HG03469 (cell line): ENCODE measurements at regions not wholly inside any gene's neighbourhood (a gene's known extent, or its start where the extent isn't known, plus 50 kb on each side); places are given as distances from the start of the nearest gene placed in this dataset.

Experiments
- ATAC-seq: cut with Tn5 transposase; IDR thresholded peaks from one replicate; pipeline ENCODE4 v1.9.1; 2021; ENCODE audit warnings: mild to moderate bottlenecking, moderate library complexity, moderate number of reproducible peaks; ENCODE audit not compliant: unreplicated experiment

GRCh38 chr14:98605043-98605442 lies 667.0 kb downstream of the BCL11B start:
- ATAC-seq = no peak

- no peak for ATAC-seq
These were observed 665.9 kb downstream of the BCL11B start for GRCh38 chr14:98606041-98606640.

GRCh38 chr14:98606816-98607215 lies 665.2 kb downstream of the BCL11B start:
- no peak for ATAC-seq

- ATAC-seq = no peak
These were observed 664.6 kb downstream of the BCL11B start for GRCh38 chr14:98607341-98607910.

GRCh38 chr14:98608071-98609060 lies 663.6 kb downstream of the BCL11B start:
- no peak for ATAC-seq

- no peak for ATAC-seq
These were observed 659.4 kb downstream of the BCL11B start for GRCh38 chr14:98612434-98613200.

GRCh38 chr14:98614741-98615140 lies 657.3 kb downstream of the BCL11B start:
- no peak for ATAC-seq

- no peak for ATAC-seq
These were observed 649.6 kb downstream of the BCL11B start for GRCh38 chr14:98622208-98623051.

- ATAC-seq = no peak
These were observed 648.1 kb downstream of the BCL11B start for GRCh38 chr14:98623788-98624415.

- ATAC-seq = no peak
These were observed 638.6 kb downstream of the BCL11B start for GRCh38 chr14:98633380-98633779.

- ATAC-seq = no peak
These were observed 637.8 kb downstream of the BCL11B start for GRCh38 chr14:98634043-98634820.

GRCh38 chr14:98638366-98638765 lies 633.6 kb downstream of the BCL11B start:
- no peak for ATAC-seq

- ATAC-seq = no peak
These were observed 624.2 kb downstream of the BCL11B start for GRCh38 chr14:98647754-98648153.

- ATAC-seq = no peak
These were observed 621.0 kb downstream of the BCL11B start for GRCh38 chr14:98651037-98651436.

- ATAC-seq = no peak
These were observed 607.0 kb downstream of the BCL11B start for GRCh38 chr14:98665007-98665406.

- ATAC-seq = no peak
These were observed 605.5 kb downstream of the BCL11B start for GRCh38 chr14:98666545-98666944.

- no peak for ATAC-seq
These were observed 590.0 kb downstream of the BCL11B start for GRCh38 chr14:98682033-98682432.

- no peak for ATAC-seq
These were observed 589.3 kb downstream of the BCL11B start for GRCh38 chr14:98682726-98683125.

- ATAC-seq = no peak
These were observed 587.5 kb downstream of the BCL11B start for GRCh38 chr14:98684468-98684867.
